ENCODE measurements at regions not wholly inside any gene's neighbourhood (a gene's known extent, or its start where the extent isn't known, plus 50 kb on each side); places are given as distances from the start of the nearest gene placed in this dataset.

- no peaks in the 10 kb centered on the region for H3K27me3 ChIP-seq (ENCODE audit: insufficient read depth, low read length)
Observed at GRCh38 chr2:7719876-7720275, 802.7 kb downstream of the RNF144A start.

GRCh38 chr2:7721413-7721995, 804.3 kb downstream of the RNF144A start:
- no peak overlapping the region for H3K4me3 ChIP-seq (ENCODE audit: low read length)
- no peaks in the 10 kb centered on the region for H3K36me3 ChIP-seq (ENCODE audit: insufficient read depth, low read length)
- H2AFZ ChIP-seq (ENCODE audit: low read depth, low read length), result no peak overlapping the region
- H3K9me3 ChIP-seq (ENCODE audit: low read length), result no peaks in the 10 kb centered on the region
- no peaks in the 10 kb centered on the region for H3K4me1 ChIP-seq (ENCODE audit: insufficient read depth, low read length)
- no peaks in the 10 kb centered on the region for H3K27me3 ChIP-seq (ENCODE audit: insufficient read depth, low read length)

More at GRCh38 chr2:7719876-7720275, 802.7 kb downstream of the RNF144A start:
- no peaks in the 10 kb centered on the region for H3K4me1 ChIP-seq (ENCODE audit: insufficient read depth, low read length)
- no peaks in the 10 kb centered on the region for H3K36me3 ChIP-seq (ENCODE audit: insufficient read depth, low read length)
- H3K4me3 ChIP-seq (ENCODE audit: low read length), result no peak overlapping the region
- H3K9me3 ChIP-seq (ENCODE audit: low read length), result no peaks in the 10 kb centered on the region
- H2AFZ ChIP-seq (ENCODE audit: low read depth, low read length), result no peak overlapping the region

GRCh38 chr2:7722212-7722910, 805.1 kb downstream of the RNF144A start:
- Histone ChIP-seq H3K36me3 (ENCODE audit: insufficient read depth, low read length) (no peaks in the 10 kb centered on the region), H3K9me3 (ENCODE audit: low read length) (no peaks in the 10 kb centered on the region), H3K27me3 (ENCODE audit: insufficient read depth, low read length) (no peaks in the 10 kb centered on the region), H3K4me3 (ENCODE audit: low read length) (no peak overlapping the region), H2AFZ (ENCODE audit: low read depth, low read length) (no peak overlapping the region), H3K4me1 (ENCODE audit: insufficient read depth, low read length) (no peaks in the 10 kb centered on the region)

DNA sequence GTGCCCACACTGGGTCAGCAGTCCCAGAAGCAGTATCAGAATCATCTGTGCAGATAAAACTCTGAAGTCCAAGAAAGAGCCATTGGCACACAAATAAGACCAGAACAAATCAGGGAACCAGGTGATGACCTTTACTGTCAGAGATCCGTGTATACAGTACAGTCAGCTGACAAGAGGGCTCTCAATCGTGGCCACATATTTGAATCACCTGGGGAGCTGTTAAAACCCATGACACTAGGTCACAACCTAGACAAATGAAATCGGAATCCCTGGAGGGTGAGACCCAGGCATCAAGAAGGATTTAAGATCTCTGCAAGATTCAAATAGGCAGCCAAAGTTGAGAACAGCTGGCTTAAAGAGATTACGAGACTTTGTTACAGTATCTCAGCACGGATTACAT, 807.1 kb downstream of the RNF144A start:
- Histone ChIP-seq H3K36me3 (ENCODE audit: insufficient read depth, low read length) (no peaks in the 10 kb centered on the region), H3K4me3 (ENCODE audit: low read length) (no peak overlapping the region), H3K4me1 (ENCODE audit: insufficient read depth, low read length) (no peaks in the 10 kb centered on the region), H3K27me3 (ENCODE audit: insufficient read depth, low read length) (no peaks in the 10 kb centered on the region), H3K9me3 (ENCODE audit: low read length) (no peaks in the 10 kb centered on the region), H2AFZ (ENCODE audit: low read depth, low read length) (no peak overlapping the region)

DNA sequence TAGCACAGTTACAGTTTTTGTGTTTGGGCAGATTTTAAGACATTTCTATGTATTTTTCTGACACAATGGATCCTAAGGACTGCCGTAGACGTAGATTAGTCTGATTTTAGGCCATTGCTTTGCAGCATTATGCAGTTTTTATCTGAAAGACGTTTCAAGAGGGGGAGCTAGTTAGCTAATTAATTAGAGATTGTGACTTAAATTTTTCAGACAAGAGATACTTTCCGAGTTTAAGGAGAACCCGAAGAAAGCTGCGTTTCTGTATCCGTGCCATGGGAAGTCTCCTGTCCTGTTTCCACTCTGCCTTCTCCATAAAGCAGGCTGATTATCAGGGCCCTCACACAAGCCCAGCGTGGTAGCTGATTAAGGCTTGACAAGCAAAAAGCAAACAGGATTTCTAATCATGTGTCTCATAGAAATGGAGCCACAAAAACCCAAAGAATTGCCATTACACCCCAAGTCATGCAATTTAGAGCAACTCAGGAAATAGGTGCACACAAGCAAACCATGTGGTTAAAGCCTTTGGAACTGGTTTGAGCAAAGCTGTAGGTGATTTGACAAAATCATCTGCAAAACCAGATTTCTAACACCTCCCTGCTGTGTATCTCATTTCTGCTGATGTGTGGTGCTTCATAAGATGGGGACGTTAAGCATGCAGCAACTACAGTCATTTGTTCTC, 808.1 kb downstream of the RNF144A start:
- Histone ChIP-seq H3K27me3 (ENCODE audit: insufficient read depth, low read length) (no peaks in the 10 kb centered on the region), H3K4me1 (ENCODE audit: insufficient read depth, low read length) (peaks cover 3% of the 10 kb centered on the region), H2AFZ (ENCODE audit: low read depth, low read length) (no peak overlapping the region), H3K36me3 (ENCODE audit: insufficient read depth, low read length) (no peaks in the 10 kb centered on the region), H3K4me3 (ENCODE audit: low read length) (no peak overlapping the region), H3K9me3 (ENCODE audit: low read length) (no peaks in the 10 kb centered on the region)

DNA sequence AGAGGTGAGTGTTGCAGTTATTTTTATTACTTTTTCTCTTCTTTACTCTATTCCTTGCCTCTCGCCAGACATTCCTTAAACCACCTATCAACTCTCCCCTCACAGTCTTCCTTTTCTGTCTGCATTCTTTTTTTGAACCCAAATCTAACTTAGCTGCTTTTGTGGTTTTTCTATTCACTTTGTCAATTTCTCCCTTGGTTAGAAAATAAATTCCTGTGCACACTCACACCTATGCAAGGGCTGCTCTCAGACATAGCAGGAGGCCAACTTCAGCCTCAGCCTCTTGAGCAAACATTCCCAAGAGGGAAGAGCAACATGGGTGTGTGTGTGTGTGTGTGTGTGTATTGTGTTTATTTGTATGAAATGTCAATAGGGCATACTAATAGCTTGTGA, 808.6 kb downstream of the RNF144A start:
- Histone ChIP-seq H3K4me3 (ENCODE audit: low read length) (no peak overlapping the region), H3K36me3 (ENCODE audit: insufficient read depth, low read length) (no peaks in the 10 kb centered on the region), H2AFZ (ENCODE audit: low read depth, low read length) (no peak overlapping the region), H3K4me1 (ENCODE audit: insufficient read depth, low read length) (peaks cover 3% of the 10 kb centered on the region), H3K27me3 (ENCODE audit: insufficient read depth, low read length) (no peaks in the 10 kb centered on the region), H3K9me3 (ENCODE audit: low read length) (no peaks in the 10 kb centered on the region)

GRCh38 chr2:7726989-7727388, 809.8 kb downstream of the RNF144A start:
- Histone ChIP-seq H3K4me3 (ENCODE audit: low read length) (no peak overlapping the region), H3K27me3 (ENCODE audit: insufficient read depth, low read length) (no peaks in the 10 kb centered on the region), H3K9me3 (ENCODE audit: low read length) (no peaks in the 10 kb centered on the region), H3K36me3 (ENCODE audit: insufficient read depth, low read length) (no peaks in the 10 kb centered on the region), H3K4me1 (ENCODE audit: insufficient read depth, low read length) (peaks cover 3% of the 10 kb centered on the region), H2AFZ (ENCODE audit: low read depth, low read length) (no peak overlapping the region)

DNA sequence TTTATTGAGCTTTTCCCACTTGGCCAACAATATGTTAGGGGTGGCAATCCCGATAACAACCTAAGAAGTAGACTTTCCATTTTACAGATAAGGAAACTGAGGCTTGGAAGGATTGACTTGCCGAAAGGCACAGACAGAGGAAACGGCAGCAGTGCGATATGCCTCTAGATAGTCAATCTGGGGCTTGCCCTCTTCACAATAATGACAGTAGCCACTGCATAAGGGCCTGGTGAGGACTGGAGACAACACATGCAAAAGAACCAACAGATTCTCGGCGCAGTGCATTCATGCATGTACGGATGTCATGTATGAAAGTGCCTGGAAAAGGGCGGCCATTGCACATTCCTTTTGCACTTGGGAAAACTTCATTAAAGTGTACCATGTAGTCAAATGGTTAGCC, 811.2 kb downstream of the RNF144A start:
- Histone ChIP-seq H3K36me3 (ENCODE audit: insufficient read depth, low read length) (no peaks in the 10 kb centered on the region), H3K9me3 (ENCODE audit: low read length) (no peaks in the 10 kb centered on the region), H2AFZ (ENCODE audit: low read depth, low read length) (no peak overlapping the region), H3K27me3 (ENCODE audit: insufficient read depth, low read length) (no peaks in the 10 kb centered on the region), H3K4me1 (ENCODE audit: insufficient read depth, low read length) (peaks cover 3% of the 10 kb centered on the region), H3K4me3 (ENCODE audit: low read length) (no peak overlapping the region)

DNA sequence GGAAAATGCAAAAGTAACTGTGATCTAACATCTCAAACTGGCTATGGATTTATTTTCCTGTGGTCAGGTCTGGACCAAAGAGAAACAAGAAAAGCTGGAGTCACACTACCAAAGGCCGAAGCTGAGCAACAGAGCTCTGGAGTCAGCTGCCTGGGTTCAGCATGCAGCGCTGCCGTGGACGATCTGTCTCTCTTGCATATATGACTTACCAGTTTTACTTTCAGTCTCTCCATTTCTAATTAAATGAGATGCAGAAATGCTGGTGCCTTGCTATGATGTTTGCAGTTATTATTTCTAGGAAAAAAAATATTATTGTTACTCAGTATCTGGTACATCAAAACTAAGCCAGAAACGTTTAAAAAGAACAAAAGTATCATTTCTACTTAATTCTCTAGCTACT, 813.2 kb downstream of the RNF144A start:
- Histone ChIP-seq H3K9me3 (ENCODE audit: low read length) (no peaks in the 10 kb centered on the region), H3K4me3 (ENCODE audit: low read length) (no peak overlapping the region), H3K27me3 (ENCODE audit: insufficient read depth, low read length) (no peaks in the 10 kb centered on the region), H3K36me3 (ENCODE audit: insufficient read depth, low read length) (no peaks in the 10 kb centered on the region), H2AFZ (ENCODE audit: low read depth, low read length) (no peak overlapping the region), H3K4me1 (ENCODE audit: insufficient read depth, low read length) (peaks cover 3% of the 10 kb centered on the region)

DNA sequence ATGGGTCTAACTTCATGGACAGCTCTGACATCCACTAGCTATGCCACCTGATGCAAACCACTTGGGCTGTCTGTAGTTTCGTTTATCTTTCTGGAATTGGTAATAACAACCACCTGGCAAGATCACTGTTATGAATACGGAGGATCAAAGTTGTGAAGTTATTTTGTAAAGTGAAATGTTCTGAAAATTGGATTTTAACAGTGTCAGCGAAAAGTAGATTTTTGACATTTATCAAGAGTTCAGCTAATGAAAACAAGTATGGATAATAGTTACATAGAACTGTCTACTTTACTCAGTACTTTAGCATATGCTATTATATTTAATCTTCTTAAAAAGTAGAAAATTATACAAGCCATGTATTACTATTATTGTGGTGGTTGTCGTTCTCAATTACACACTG, 813.8 kb downstream of the RNF144A start:
- Histone ChIP-seq H3K27me3 (ENCODE audit: insufficient read depth, low read length) (no peaks in the 10 kb centered on the region), H2AFZ (ENCODE audit: low read depth, low read length) (no peak overlapping the region), H3K36me3 (ENCODE audit: insufficient read depth, low read length) (no peaks in the 10 kb centered on the region), H3K4me1 (ENCODE audit: insufficient read depth, low read length) (peaks cover 3% of the 10 kb centered on the region), H3K4me3 (ENCODE audit: low read length) (no peak overlapping the region), H3K9me3 (ENCODE audit: low read length) (no peaks in the 10 kb centered on the region)

DNA sequence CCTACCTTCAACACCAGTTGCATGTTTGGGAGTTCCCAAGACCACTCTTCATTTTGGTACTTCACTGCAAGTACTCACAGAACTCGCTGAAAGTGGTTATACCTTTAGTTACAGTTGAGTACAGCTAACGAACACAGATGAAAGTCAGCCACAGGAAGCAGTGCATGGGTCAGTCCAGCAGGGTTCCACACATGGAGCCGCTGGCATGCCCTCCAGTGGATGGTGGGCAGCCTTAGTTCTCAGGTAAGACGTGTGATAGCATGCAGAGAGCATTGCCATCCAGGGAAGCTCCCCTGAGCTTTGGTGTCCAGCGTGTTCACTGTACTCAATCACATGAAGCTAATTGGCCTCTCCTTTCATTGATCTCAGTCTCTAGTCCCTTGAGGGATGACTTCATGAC, 815.3 kb downstream of the RNF144A start:
- no peaks in the 10 kb centered on the region for H3K9me3 ChIP-seq (ENCODE audit: low read length)
- no peaks in the 10 kb centered on the region for H3K27me3 ChIP-seq (ENCODE audit: insufficient read depth, low read length)
- no peak overlapping the region for H2AFZ ChIP-seq (ENCODE audit: low read depth, low read length)
- H3K4me1 ChIP-seq (ENCODE audit: insufficient read depth, low read length), result peaks cover 3% of the 10 kb centered on the region
- H3K36me3 ChIP-seq (ENCODE audit: insufficient read depth, low read length), result no peaks in the 10 kb centered on the region
- H3K4me3 ChIP-seq (ENCODE audit: low read length), result no peak overlapping the region

GRCh38 chr2:7736646-7737305, 819.6 kb downstream of the RNF144A start:
- Histone ChIP-seq H3K4me1 (ENCODE audit: insufficient read depth, low read length) (no peaks in the 10 kb centered on the region), H3K4me3 (ENCODE audit: low read length) (no peak overlapping the region), H3K27me3 (ENCODE audit: insufficient read depth, low read length) (no peaks in the 10 kb centered on the region), H3K9me3 (ENCODE audit: low read length) (no peaks in the 10 kb centered on the region), H3K36me3 (ENCODE audit: insufficient read depth, low read length) (no peaks in the 10 kb centered on the region), H2AFZ (ENCODE audit: low read depth, low read length) (no peak overlapping the region)

DNA sequence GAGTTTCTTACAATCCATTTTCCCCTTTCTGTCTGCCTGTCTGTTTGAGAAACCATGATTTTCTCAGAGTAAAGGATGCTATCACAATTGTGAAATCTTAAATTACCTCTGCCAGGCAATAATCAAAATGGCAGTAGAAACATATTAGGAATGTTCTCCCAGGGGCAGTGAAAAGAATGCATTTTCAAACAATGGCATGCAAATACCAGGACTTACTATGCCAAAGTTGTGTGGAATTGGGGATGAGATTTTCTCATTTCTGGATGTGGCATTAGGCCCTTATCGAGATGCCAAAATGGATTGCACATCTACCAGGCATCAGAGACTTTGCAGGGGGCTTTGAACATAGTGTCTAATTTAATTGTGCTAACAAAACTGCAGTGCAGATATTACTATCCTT, 821.4 kb downstream of the RNF144A start:
- no peaks in the 10 kb centered on the region for H3K27me3 ChIP-seq (ENCODE audit: insufficient read depth, low read length)
- no peaks in the 10 kb centered on the region for H3K4me1 ChIP-seq (ENCODE audit: insufficient read depth, low read length)
- H3K36me3 ChIP-seq (ENCODE audit: insufficient read depth, low read length), result no peaks in the 10 kb centered on the region
- H3K9me3 ChIP-seq (ENCODE audit: low read length), result no peaks in the 10 kb centered on the region
- H3K4me3 ChIP-seq (ENCODE audit: low read length), result no peak overlapping the region
- H2AFZ ChIP-seq (ENCODE audit: low read depth, low read length), result no peak overlapping the region

Data from neuron (in vitro differentiated cells).